ENCODE measurements at regions not wholly inside any gene's neighbourhood (a gene's known extent, or its start where the extent isn't known, plus 50 kb on each side); places are given as distances from the start of the nearest gene placed in this dataset.

DNA sequence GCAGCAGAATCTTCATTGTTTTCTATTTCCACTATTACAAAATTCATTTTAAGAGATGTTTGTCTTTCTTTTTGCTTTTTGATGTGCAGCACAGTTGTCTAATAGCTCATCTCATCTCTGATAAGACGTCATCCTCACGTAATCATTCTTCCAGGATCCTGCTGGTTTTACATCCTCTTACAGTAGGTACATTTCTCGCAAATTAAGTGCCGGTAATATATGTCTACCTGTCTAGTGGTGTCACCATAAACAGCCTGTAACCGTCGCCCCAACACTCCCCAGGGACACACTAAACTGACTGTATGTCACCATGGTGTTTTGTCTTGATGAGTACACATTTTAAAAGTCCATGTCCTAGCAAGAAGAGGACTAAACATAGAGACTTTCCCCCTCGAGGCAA, 94.5 kb upstream of the VSTM2B start:
- Histone ChIP-seq H3K27ac (ENCODE audit: low read depth, low read length) (no peak overlapping the region), H3K36me3 (ENCODE audit: control insufficient read depth in 1 of 2, insufficient read depth in 2 of 2, low read length in 2 of 2) (no peaks in the 10 kb centered on the region), H3K9ac (ENCODE audit: low read depth in 1 of 2, low read length in 2 of 2) (no peak overlapping the region), H3K4me3 (ENCODE audit: low read depth in 1 of 2, low read length in 2 of 2) (no peak overlapping the region), H3K27me3 (ENCODE audit: control insufficient read depth in 1 of 2, insufficient read depth in 2 of 2, low read length in 2 of 2) (no peaks in the 10 kb centered on the region), H3K4me1 (ENCODE audit: control insufficient read depth in 1 of 2, insufficient read depth in 2 of 2, low read length in 2 of 2) (no peaks in the 10 kb centered on the region), H3K9me3 (ENCODE audit: control insufficient read depth in 1 of 2, low read length in 2 of 2) (peaks cover 0 to 4% of the 10 kb centered on the region in 2 donors)

DNA sequence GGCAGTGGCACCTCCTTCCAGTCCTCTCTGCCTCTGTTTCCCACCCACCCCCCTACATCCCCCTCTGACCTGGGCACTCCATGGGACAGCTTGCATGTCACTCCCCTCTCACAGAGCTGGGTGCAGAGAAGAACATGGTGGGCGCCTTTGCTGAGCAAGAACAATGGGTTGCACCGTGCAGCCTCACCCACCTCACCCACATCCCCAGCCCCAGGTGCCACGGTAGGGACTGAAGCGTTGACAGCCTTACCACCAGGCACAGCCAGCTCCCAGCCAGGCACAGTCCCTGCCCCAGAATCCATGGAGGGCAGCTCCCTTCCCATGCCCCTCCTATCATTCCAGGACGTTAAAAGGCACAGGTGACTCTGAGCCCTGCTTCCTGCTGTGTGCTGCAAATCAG, 93.1 kb upstream of the VSTM2B start:
- Histone ChIP-seq H3K4me1 (ENCODE audit: control insufficient read depth in 1 of 2, insufficient read depth in 2 of 2, low read length in 2 of 2) (no peaks in the 10 kb centered on the region), H3K4me3 (ENCODE audit: low read depth in 1 of 2, low read length in 2 of 2) (no peak overlapping the region), H3K9me3 (ENCODE audit: control insufficient read depth in 1 of 2, low read length in 2 of 2) (peaks cover 0 to 3% of the 10 kb centered on the region in 2 donors), H3K9ac (ENCODE audit: low read depth in 1 of 2, low read length in 2 of 2) (no peak overlapping the region), H3K27ac (ENCODE audit: low read depth, low read length) (no peak overlapping the region), H3K27me3 (ENCODE audit: control insufficient read depth in 1 of 2, insufficient read depth in 2 of 2, low read length in 2 of 2) (no peaks in the 10 kb centered on the region), H3K36me3 (ENCODE audit: control insufficient read depth in 1 of 2, insufficient read depth in 2 of 2, low read length in 2 of 2) (no peaks in the 10 kb centered on the region)

DNA sequence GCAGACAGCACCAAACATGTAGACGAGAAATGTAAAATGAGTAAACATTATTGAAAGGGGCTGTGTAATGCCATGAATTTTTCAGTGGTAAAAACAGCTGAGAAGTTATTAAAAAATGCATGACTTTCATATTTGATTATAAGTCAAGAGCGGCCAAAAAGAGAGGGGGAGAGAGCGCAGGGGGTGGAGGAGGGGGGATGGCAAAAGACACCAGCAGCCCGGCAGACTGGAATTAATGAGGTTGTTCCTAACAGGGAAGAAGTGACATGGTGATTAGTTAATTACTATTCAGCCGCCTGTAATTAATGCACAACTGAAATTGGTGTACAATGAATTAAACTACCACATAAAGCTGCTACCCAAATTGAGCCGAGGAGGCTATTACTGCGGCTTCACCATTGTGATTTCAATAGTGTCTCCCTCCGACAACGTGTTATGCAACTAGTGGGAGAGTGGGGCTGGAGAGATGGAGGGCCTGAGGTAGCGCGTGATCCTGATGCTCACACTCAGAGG, 89.1 kb upstream of the VSTM2B start:
- Histone ChIP-seq H3K27me3 (ENCODE audit: control insufficient read depth in 1 of 2, insufficient read depth in 2 of 2, low read length in 2 of 2) (no peaks in the 10 kb centered on the region), H3K9ac (ENCODE audit: low read depth in 1 of 2, low read length in 2 of 2) (no peak overlapping the region), H3K27ac (ENCODE audit: low read depth, low read length) (no peak overlapping the region), H3K4me1 (ENCODE audit: control insufficient read depth in 1 of 2, insufficient read depth in 2 of 2, low read length in 2 of 2) (no peaks in the 10 kb centered on the region), H3K36me3 (ENCODE audit: control insufficient read depth in 1 of 2, insufficient read depth in 2 of 2, low read length in 2 of 2) (no peaks in the 10 kb centered on the region), H3K9me3 (ENCODE audit: control insufficient read depth in 1 of 2, low read length in 2 of 2) (peaks cover 0 to 5% of the 10 kb centered on the region in 2 donors), H3K4me3 (ENCODE audit: low read depth in 1 of 2, low read length in 2 of 2) (no peak overlapping the region)

DNA sequence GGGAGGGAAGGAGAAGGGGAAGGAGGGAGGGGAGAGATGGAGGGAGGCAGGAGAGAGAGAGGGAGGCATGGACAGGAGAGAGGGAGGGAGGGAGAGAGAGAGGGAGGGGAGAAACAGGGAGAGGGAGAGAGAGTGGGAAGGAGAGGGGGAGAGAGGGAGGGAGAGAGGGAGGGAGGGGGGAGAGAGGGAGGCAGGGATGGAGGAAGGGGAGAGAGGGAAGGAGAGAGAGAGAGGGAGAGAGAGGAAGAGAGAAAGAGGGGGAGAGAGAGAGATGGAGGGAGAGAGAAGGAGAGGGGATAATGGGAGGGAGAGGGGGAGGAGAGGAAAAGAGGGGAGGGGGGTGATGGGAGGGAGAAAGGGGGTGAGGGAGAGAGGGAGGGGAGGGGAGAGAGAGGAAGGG, 86.8 kb upstream of the VSTM2B start:
- H3K4me3 ChIP-seq (ENCODE audit: low read depth in 1 of 2, low read length in 2 of 2) = no peak overlapping the region
- H3K27ac ChIP-seq (ENCODE audit: low read depth, low read length) = no peak overlapping the region
- H3K4me1 ChIP-seq (ENCODE audit: control insufficient read depth in 1 of 2, insufficient read depth in 2 of 2, low read length in 2 of 2) = no peaks in the 10 kb centered on the region
- peaks cover 0 to 7% of the 10 kb centered on the region in 2 donors for H3K9me3 ChIP-seq (ENCODE audit: control insufficient read depth in 1 of 2, low read length in 2 of 2)
- H3K27me3 ChIP-seq (ENCODE audit: control insufficient read depth in 1 of 2, insufficient read depth in 2 of 2, low read length in 2 of 2) = no peaks in the 10 kb centered on the region
- no peaks in the 10 kb centered on the region for H3K36me3 ChIP-seq (ENCODE audit: control insufficient read depth in 1 of 2, insufficient read depth in 2 of 2, low read length in 2 of 2)
- no peak overlapping the region for H3K9ac ChIP-seq (ENCODE audit: low read depth in 1 of 2, low read length in 2 of 2)

DNA sequence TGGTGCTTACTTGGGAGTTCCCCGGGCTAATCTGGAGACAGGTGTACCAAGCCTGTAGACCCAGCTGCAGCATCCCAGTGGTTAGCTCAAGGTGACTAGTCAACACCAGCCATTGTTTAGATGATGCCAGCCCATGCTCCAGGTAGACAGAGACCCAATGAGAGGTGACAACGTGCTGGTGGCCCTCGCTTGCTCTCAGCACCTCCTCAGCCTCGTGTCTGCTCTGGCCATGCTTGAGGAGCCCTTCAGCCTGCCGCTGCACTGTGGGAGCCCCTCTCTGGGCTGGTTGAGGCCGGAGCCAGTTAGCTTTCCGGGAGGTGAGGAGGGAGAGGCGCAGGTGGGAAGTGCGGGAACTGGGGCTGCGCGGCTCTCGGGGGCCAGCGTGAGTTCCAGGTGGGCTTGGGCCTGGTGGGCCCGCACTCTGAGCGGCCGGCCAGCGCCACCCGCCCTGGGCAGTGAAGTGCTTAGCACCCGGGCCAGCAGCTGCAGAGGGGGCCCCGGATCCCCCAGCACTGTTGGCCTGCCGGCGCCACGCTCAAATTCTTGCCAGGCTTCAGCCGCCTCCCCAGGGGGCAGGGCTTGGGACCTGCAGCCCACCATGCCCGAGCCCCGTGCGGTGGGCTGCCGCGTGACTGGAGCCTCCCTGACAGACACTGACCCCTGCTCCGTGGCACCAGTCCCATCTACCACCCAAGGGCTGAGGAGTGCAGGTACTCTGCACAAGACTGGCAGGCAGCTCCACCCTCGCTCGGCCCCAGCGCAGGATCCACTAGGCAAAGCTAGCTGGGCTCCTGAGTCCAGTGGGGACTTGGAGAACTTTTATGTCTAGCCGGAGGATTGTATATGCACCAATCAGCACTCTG, 85.9 kb upstream of the VSTM2B start:
- no peak overlapping the region for H3K9ac ChIP-seq (ENCODE audit: low read depth in 1 of 2, low read length in 2 of 2)
- no peaks in the 10 kb centered on the region for H3K36me3 ChIP-seq (ENCODE audit: control insufficient read depth in 1 of 2, insufficient read depth in 2 of 2, low read length in 2 of 2)
- no peak overlapping the region for H3K27ac ChIP-seq (ENCODE audit: low read depth, low read length)
- no peaks in the 10 kb centered on the region for H3K27me3 ChIP-seq (ENCODE audit: control insufficient read depth in 1 of 2, insufficient read depth in 2 of 2, low read length in 2 of 2)
- no peaks in the 10 kb centered on the region for H3K4me1 ChIP-seq (ENCODE audit: control insufficient read depth in 1 of 2, insufficient read depth in 2 of 2, low read length in 2 of 2)
- peaks cover 0 to 7% of the 10 kb centered on the region in 2 donors for H3K9me3 ChIP-seq (ENCODE audit: control insufficient read depth in 1 of 2, low read length in 2 of 2)
- no peak overlapping the region for H3K4me3 ChIP-seq (ENCODE audit: low read depth in 1 of 2, low read length in 2 of 2)

DNA sequence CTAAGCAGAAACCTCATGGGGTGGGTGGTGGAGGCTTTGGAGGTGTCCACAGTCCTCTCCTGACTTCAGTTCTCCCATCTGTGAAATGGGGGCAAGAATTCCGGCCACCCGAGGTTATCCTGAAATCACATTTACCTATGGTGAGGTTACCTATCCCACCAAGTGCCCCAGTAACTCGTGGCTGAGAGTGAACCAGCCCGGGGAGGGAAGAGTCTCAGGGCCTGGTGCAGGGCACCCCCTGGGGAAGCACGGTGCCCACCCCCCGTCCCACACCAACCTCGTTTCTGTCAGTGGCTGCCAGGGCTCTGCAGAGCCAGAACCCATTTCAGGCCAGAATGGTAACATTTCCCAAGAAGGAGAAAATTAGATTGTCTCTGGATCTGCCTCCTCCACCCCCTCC, 83.7 kb upstream of the VSTM2B start:
- Histone ChIP-seq H3K27ac (ENCODE audit: low read depth, low read length) (no peak overlapping the region), H3K27me3 (ENCODE audit: control insufficient read depth in 1 of 2, insufficient read depth in 2 of 2, low read length in 2 of 2) (no peaks in the 10 kb centered on the region), H3K4me3 (ENCODE audit: low read depth in 1 of 2, low read length in 2 of 2) (no peak overlapping the region), H3K4me1 (ENCODE audit: control insufficient read depth in 1 of 2, insufficient read depth in 2 of 2, low read length in 2 of 2) (no peaks in the 10 kb centered on the region), H3K36me3 (ENCODE audit: control insufficient read depth in 1 of 2, insufficient read depth in 2 of 2, low read length in 2 of 2) (no peaks in the 10 kb centered on the region), H3K9ac (ENCODE audit: low read depth in 1 of 2, low read length in 2 of 2) (no peak overlapping the region), H3K9me3 (ENCODE audit: control insufficient read depth in 1 of 2, low read length in 2 of 2) (peaks cover 0 to 7% of the 10 kb centered on the region in 2 donors)

DNA sequence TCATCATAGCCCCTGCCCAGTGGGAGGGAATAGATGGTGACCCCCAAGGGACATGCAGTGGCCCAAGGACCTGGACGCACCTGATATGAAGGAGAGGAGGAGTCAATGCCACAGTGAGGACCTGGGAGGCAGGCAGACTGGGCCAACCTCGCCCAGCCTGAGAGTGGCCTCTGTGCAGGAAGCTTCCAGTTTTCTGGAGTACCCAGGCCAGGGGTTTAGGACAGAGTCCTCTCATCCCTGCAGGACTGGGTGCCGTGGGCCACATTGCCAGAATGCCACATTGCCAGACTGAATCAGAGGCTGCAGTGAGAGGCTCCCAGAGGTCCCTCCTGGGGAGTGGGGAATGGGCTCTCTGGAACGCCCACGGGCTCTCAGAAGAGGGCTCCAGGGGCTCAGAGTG, 82.9 kb upstream of the VSTM2B start:
- H3K36me3 ChIP-seq (ENCODE audit: control insufficient read depth in 1 of 2, insufficient read depth in 2 of 2, low read length in 2 of 2) = no peaks in the 10 kb centered on the region
- no peak overlapping the region for H3K27ac ChIP-seq (ENCODE audit: low read depth, low read length)
- H3K4me3 ChIP-seq (ENCODE audit: low read depth in 1 of 2, low read length in 2 of 2) = no peak overlapping the region
- no peaks in the 10 kb centered on the region for H3K27me3 ChIP-seq (ENCODE audit: control insufficient read depth in 1 of 2, insufficient read depth in 2 of 2, low read length in 2 of 2)
- H3K9me3 ChIP-seq (ENCODE audit: control insufficient read depth in 1 of 2, low read length in 2 of 2) = peaks cover 0 to 9% of the 10 kb centered on the region in 2 donors
- H3K4me1 ChIP-seq (ENCODE audit: control insufficient read depth in 1 of 2, insufficient read depth in 2 of 2, low read length in 2 of 2) = no peaks in the 10 kb centered on the region
- no peak overlapping the region for H3K9ac ChIP-seq (ENCODE audit: low read depth in 1 of 2, low read length in 2 of 2)

DNA sequence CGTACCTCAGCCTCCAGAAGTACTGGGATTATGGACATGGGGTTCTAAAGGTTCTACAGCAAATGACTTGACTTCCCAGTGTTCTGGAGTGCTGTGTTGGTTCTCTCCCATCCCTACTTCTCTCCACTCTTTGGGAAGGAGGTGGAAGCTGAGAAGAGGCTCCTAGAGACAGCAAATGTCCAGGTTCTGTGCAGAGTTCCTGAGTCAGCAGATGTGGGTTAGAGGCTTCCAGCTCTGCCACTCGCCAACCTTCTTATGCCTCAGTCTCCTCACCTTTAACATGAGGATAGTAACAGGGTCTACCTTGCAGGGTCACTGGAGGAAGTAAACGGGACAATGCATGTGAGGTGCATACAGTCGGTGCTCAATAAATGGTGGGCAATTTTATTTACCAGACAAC, 80.5 kb upstream of the VSTM2B start:
- no peak overlapping the region for H3K27ac ChIP-seq (ENCODE audit: low read depth, low read length)
- no peaks in the 10 kb centered on the region for H3K36me3 ChIP-seq (ENCODE audit: control insufficient read depth in 1 of 2, insufficient read depth in 2 of 2, low read length in 2 of 2)
- H3K4me1 ChIP-seq (ENCODE audit: control insufficient read depth in 1 of 2, insufficient read depth in 2 of 2, low read length in 2 of 2) = no peaks in the 10 kb centered on the region
- peaks cover 0 to 11% of the 10 kb centered on the region in 2 donors for H3K9me3 ChIP-seq (ENCODE audit: control insufficient read depth in 1 of 2, low read length in 2 of 2)
- H3K4me3 ChIP-seq (ENCODE audit: low read depth in 1 of 2, low read length in 2 of 2) = no peak overlapping the region
- no peak overlapping the region for H3K9ac ChIP-seq (ENCODE audit: low read depth in 1 of 2, low read length in 2 of 2)
- H3K27me3 ChIP-seq (ENCODE audit: control insufficient read depth in 1 of 2, insufficient read depth in 2 of 2, low read length in 2 of 2) = no peaks in the 10 kb centered on the region

DNA sequence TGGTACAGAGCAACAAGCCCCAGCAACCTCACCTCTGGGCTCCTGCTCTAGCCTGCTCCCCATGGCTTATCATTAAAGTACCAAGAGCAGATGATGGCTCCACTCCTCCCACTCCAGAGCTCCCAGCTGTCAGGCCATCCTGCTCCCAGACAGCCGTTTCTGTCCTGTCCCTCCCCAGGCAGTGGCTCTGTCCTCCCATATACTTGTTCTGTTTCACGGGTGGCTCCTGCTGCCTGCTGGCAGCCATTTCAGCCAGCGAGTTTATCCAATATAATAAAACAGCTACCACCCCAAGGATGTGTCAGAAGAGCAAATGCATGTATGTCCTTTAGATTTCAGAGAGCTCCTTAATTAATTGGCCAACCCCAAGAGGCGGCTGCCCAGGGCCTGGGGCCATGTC, 79.4 kb upstream of the VSTM2B start:
- no peak overlapping the region for H3K27ac ChIP-seq (ENCODE audit: low read depth, low read length)
- no peak overlapping the region for H3K4me3 ChIP-seq (ENCODE audit: low read depth in 1 of 2, low read length in 2 of 2)
- no peaks in the 10 kb centered on the region for H3K36me3 ChIP-seq (ENCODE audit: control insufficient read depth in 1 of 2, insufficient read depth in 2 of 2, low read length in 2 of 2)
- H3K9ac ChIP-seq (ENCODE audit: low read depth in 1 of 2, low read length in 2 of 2) = no peak overlapping the region
- H3K27me3 ChIP-seq (ENCODE audit: control insufficient read depth in 1 of 2, insufficient read depth in 2 of 2, low read length in 2 of 2) = no peaks in the 10 kb centered on the region
- no peaks in the 10 kb centered on the region for H3K4me1 ChIP-seq (ENCODE audit: control insufficient read depth in 1 of 2, insufficient read depth in 2 of 2, low read length in 2 of 2)
- peaks cover 0 to 8% of the 10 kb centered on the region in 2 donors for H3K9me3 ChIP-seq (ENCODE audit: control insufficient read depth in 1 of 2, low read length in 2 of 2)

DNA sequence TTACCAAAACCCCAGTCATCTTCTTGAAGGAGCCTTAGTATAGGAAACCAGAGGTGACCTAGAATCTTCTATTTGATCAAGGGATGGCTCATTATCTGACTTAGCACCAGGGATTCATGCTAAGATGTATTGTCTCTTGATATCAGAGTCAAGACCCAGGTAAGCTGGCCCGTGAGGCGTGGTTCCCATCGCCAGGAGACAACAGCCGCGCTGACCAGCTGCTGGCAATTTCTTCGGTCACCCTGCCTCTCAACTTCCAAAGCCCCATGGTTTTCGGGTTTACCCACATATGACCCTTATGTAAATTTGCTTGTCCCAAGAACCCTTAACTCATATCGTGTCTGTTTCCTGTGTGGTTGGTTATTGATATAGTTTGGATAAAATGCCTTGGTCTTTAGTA, 77.7 kb upstream of the VSTM2B start:
- peaks cover 0 to 4% of the 10 kb centered on the region in 2 donors for H3K9me3 ChIP-seq (ENCODE audit: control insufficient read depth in 1 of 2, low read length in 2 of 2)
- H3K4me1 ChIP-seq (ENCODE audit: control insufficient read depth in 1 of 2, insufficient read depth in 2 of 2, low read length in 2 of 2) = no peaks in the 10 kb centered on the region
- no peak overlapping the region for H3K4me3 ChIP-seq (ENCODE audit: low read depth in 1 of 2, low read length in 2 of 2)
- no peaks in the 10 kb centered on the region for H3K27me3 ChIP-seq (ENCODE audit: control insufficient read depth in 1 of 2, insufficient read depth in 2 of 2, low read length in 2 of 2)
- no peak overlapping the region for H3K27ac ChIP-seq (ENCODE audit: low read depth, low read length)
- H3K36me3 ChIP-seq (ENCODE audit: control insufficient read depth in 1 of 2, insufficient read depth in 2 of 2, low read length in 2 of 2) = no peaks in the 10 kb centered on the region
- no peak overlapping the region for H3K9ac ChIP-seq (ENCODE audit: low read depth in 1 of 2, low read length in 2 of 2)

All from duodenal mucosa (tissue), 2 donors.